Esophagus muscularis mucosa (tissue), 4 donors: ENCODE measurements at regions not wholly inside any gene's neighbourhood (a gene's known extent, or its start where the extent isn't known, plus 50 kb on each side); places are given as distances from the start of the nearest gene placed in this dataset.
"Not testable (repeated sequence)": the region's sequence is repeated elsewhere in the genome, so short reads cannot be mapped to it uniquely, and the experiment has no call there.

Source experiments
- DNase-seq: peaks from one replicate; pipeline ENCODE4 v3.0.0-alpha.2; 2017; ENCODE audit errors: extremely low spot score
- H3K27ac ChIP-seq, 4 donors: fragments of 200-600 bp; sonication (generic); replicated peaks in 1 of 4; 1 replicate in 3 of 4; 2 replicates in 1 of 4; pipeline ENCODE4 v1.5.1; 2016 to 2019; ENCODE audit warnings: mild to moderate bottlenecking in 1 of 4
- H3K27me3 ChIP-seq, 4 donors: fragments of 200-600 bp; sonication (generic); one replicate each; pipeline versions ENCODE4 v1.5.1 to v1.6.0; 2016 to 2019
- H3K36me3 ChIP-seq, 4 donors: fragments of 200-600 bp; sonication (generic); one replicate each; pipeline ENCODE4 v1.5.1; 2016 to 2019
- H3K4me1 ChIP-seq, 4 donors: fragments of 200-600 bp; sonication (generic); one replicate each; pipeline ENCODE4 v1.5.1; 2016 to 2019
- H3K4me3 ChIP-seq, 4 donors: fragments of 200-600 bp; sonication (generic); 1 replicate in 2 of 4; 2 replicates in 2 of 4; pipeline ENCODE4 v1.5.1; 2016 to 2019; ENCODE audit warnings: mild to moderate bottlenecking in 4 of 4, moderate library complexity in 1 of 4
- H3K9me3 ChIP-seq, 4 donors: fragments of 200-600 bp; sonication (generic); 1 replicate in 3 of 4; 2 replicates in 1 of 4; pipeline ENCODE4 v1.5.1; 2016 to 2019
- CTCF ChIP-seq, 3 experiments: fragments of 200-600 bp in 2 of 3; fragments of 450-650 bp in 1 of 3; sonication (generic) in 2 of 3; IDR thresholded peaks; one replicate each; pipeline ENCODE4 v1.5.1; 2017 to 2019; ENCODE audit warnings: antibody characterized with exemption in 3 of 3, mild to moderate bottlenecking in 2 of 3, moderate library complexity in 1 of 3
- EP300 ChIP-seq: sonication (generic); formaldehyde crosslinking; IDR thresholded peaks from one replicate; pipeline ENCODE4 v1.6.1; 2017; ENCODE audit warnings: antibody characterized with exemption
- POLR2A ChIP-seq: fragments of 450-650 bp; IDR thresholded peaks from one replicate; pipeline ENCODE4 v1.6.1; 2017; ENCODE audit warnings: antibody characterized with exemption, moderate library complexity, mild to moderate bottlenecking, low read depth
- POLR2AphosphoS5 ChIP-seq, 2 donors: sonication (generic); formaldehyde crosslinking; IDR thresholded peaks; one replicate each; pipeline ENCODE4 v1.6.1; 2017; ENCODE audit warnings: antibody characterized with exemption in 2 of 2
- WGBS: methylation state at CpG from one replicate; pipeline ENCODE4 v1.1.5; 2018; 5-methylcytosine and 5-hydroxymethylcytosine counted together
- intact Hi-C: fragments of 100-400 bp; cut with DNase I; formaldehyde crosslinking; loops from one replicate; pipeline ENCODE4 v1.15.1; 2023

GRCh38 chr5:39618391-39618790 lies 193.6 kb upstream of the DAB2 start:
- no peak for TF ChIP-seq POLR2AphosphoS5 (IDR thresholded peaks at IDR 0.05)
- TF ChIP-seq POLR2A: no peak
- Histone ChIP-seq H3K27me3 (no peaks in the 10 kb centered on the region), H3K36me3 (no peaks in the 10 kb centered on the region), H3K9me3 (no peaks in the 10 kb centered on the region), H3K27ac (no peak overlapping the region), H3K4me1 (no peaks in the 10 kb centered on the region), H3K4me3 (no peak overlapping the region)
- WGBS: 96% methylated on average over 5 of the region's 5 CpGs
- no peak for DNase-seq
- intact Hi-C loops: no loop called here

GRCh38 chr5:39616131-39616530 lies 191.4 kb upstream of the DAB2 start:
- 25% methylated on average over 1 of the region's 1 CpG for WGBS
- DNase-seq: no peak
- TF ChIP-seq POLR2AphosphoS5 (IDR thresholded peaks at IDR 0.05) (no peak), EP300 (no peak), CTCF (IDR thresholded peaks at IDR 0.05) (no peak), POLR2A (no peak)

GRCh38 chr5:39611076-39611475 lies 186.3 kb upstream of the DAB2 start:
- H3K4me1 ChIP-seq, H3K9me3 ChIP-seq, H3K4me3 ChIP-seq, H3K27me3 ChIP-seq, H3K36me3 ChIP-seq, H3K27ac ChIP-seq, intact Hi-C loops, DNase-seq: not testable (repeated sequence)
- WGBS: 97% methylated on average over 11 of the region's 11 CpGs

More at GRCh38 chr5:39616131-39616530, 191.4 kb upstream of the DAB2 start:
- Histone ChIP-seq H3K27ac (no peak overlapping the region), H3K4me3 (no peak overlapping the region), H3K4me1 (no peaks in the 10 kb centered on the region), H3K36me3 (no peaks in the 10 kb centered on the region), H3K27me3 (no peaks in the 10 kb centered on the region), H3K9me3 (no peaks in the 10 kb centered on the region)
- intact Hi-C loops: no loop called here

GRCh38 chr5:39608024-39608423 lies 183.2 kb upstream of the DAB2 start:
- H3K36me3 ChIP-seq: no peaks in the 10 kb centered on the region
- 82% methylated on average over 5 of the region's 5 CpGs for WGBS
- TF ChIP-seq EP300 (no peak), CTCF (IDR thresholded peaks at IDR 0.05) (no peak), POLR2A (no peak), POLR2AphosphoS5 (IDR thresholded peaks at IDR 0.05) (no peak)
- no peaks in the 10 kb centered on the region for H3K27me3 ChIP-seq
- H3K9me3 ChIP-seq: no peaks in the 10 kb centered on the region
- H3K27ac ChIP-seq: no peak overlapping the region
- intact Hi-C loops: no loop called here
- H3K4me1 ChIP-seq: no peaks in the 10 kb centered on the region
- no peak for DNase-seq
- H3K4me3 ChIP-seq: no peak overlapping the region

- no peak for TF ChIP-seq POLR2A
- no peak for TF ChIP-seq CTCF (IDR thresholded peaks at IDR 0.05)
- no peak for TF ChIP-seq POLR2AphosphoS5 (IDR thresholded peaks at IDR 0.05)
- no peak for TF ChIP-seq EP300
- H3K36me3 ChIP-seq: no peaks in the 10 kb centered on the region
- no peak overlapping the region for H3K4me3 ChIP-seq
- DNase-seq: no peak
- no peaks in the 10 kb centered on the region for H3K27me3 ChIP-seq
- no peak overlapping the region for H3K27ac ChIP-seq
- H3K4me1 ChIP-seq: no peaks in the 10 kb centered on the region
- no peaks in the 10 kb centered on the region for H3K9me3 ChIP-seq
- 92% methylated on average over 2 of the region's 2 CpGs for WGBS
- intact Hi-C loops: no loop called here
These were observed 181.8 kb upstream of the DAB2 start for GRCh38 chr5:39606591-39606990.
